CD14-positive monocyte (primary cell): ENCODE measurements at regions not wholly inside any gene's neighbourhood (a gene's known extent, or its start where the extent isn't known, plus 50 kb on each side); places are given as distances from the start of the nearest gene placed in this dataset.

Source experiments
- DNase-seq, 3 donors: peaks; one replicate each; pipeline ENCODE4 v3.0.0-alpha.2; 2011 to 2022
- H2AFZ ChIP-seq: 2 replicates; pipeline ENCODE4 v1.6.0; 2012; ENCODE audit warnings: mild to moderate bottlenecking, low read depth, low read length, inconsistent platforms; ENCODE audit not compliant: insufficient read depth, poor library complexity, severe bottlenecking
- H3K27ac ChIP-seq, 2 donors: 1 replicate in 1 of 2; 2 replicates in 1 of 2; pipeline ENCODE4 v1.5.1; 2012 to 2013; ENCODE audit warnings: low read length in 2 of 2, control low read depth in 1 of 2, inconsistent platforms in 1 of 2, low read depth in 1 of 2, mild to moderate bottlenecking in 1 of 2
- H3K27me3 ChIP-seq, 2 donors: one replicate each; pipeline versions ENCODE4 v1.6.0 to v1.6.1; 2011 to 2013; ENCODE audit warnings: low read length in 2 of 2; ENCODE audit not compliant: control insufficient read depth in 2 of 2, insufficient read depth in 2 of 2
- H3K36me3 ChIP-seq, 2 donors: replicated peaks in 1 of 2; 1 replicate in 1 of 2; 2 replicates in 1 of 2; pipeline versions ENCODE4 v1.5.1 to v1.6.1; 2012 to 2013; ENCODE audit warnings: low read length in 2 of 2, control low read depth in 1 of 2, inconsistent platforms in 1 of 2, mild to moderate bottlenecking in 1 of 2; ENCODE audit not compliant: insufficient read depth in 2 of 2, control insufficient read depth in 1 of 2
- H3K4me1 ChIP-seq, 2 donors: 1 replicate in 1 of 2; 2 replicates in 1 of 2; pipeline versions ENCODE4 v1.5.1 to v1.6.1; 2012 to 2013; ENCODE audit warnings: low read length in 2 of 2, control low read depth in 1 of 2, inconsistent platforms in 1 of 2, mild to moderate bottlenecking in 1 of 2, moderate library complexity in 1 of 2; ENCODE audit not compliant: insufficient read depth in 2 of 2, control insufficient read depth in 1 of 2
- H3K4me2 ChIP-seq: replicated peaks from 2 replicates; pipeline ENCODE3; 2012; ENCODE audit warnings: low read length, moderate library complexity, mild to moderate bottlenecking; ENCODE audit not compliant: poor library complexity, severe bottlenecking; ENCODE audit errors: extremely low read depth
- H3K4me3 ChIP-seq, 3 experiments: fragments of 200-600 bp in 1 of 3; sonication (generic) in 1 of 3; replicated peaks in 1 of 3; 1 replicate in 2 of 3; 2 replicates in 1 of 3; pipeline ENCODE4 v1.5.1; 2011 to 2013; ENCODE audit warnings: low read length in 3 of 3, mild to moderate bottlenecking in 3 of 3, control low read depth in 2 of 3, low read depth in 2 of 3, inconsistent platforms in 1 of 3, moderate library complexity in 1 of 3
- H3K79me2 ChIP-seq: 2 replicates; pipeline ENCODE4 v1.6.0; 2012; ENCODE audit warnings: mild to moderate bottlenecking, control low read depth, inconsistent platforms, low read length, moderate library complexity; ENCODE audit not compliant: insufficient read depth
- H3K9ac ChIP-seq: 2 replicates; pipeline ENCODE4 v1.6.0; 2017; ENCODE audit warnings: low read length, mild to moderate bottlenecking; ENCODE audit not compliant: insufficient read depth, poor library complexity, severe bottlenecking
- H3K9me3 ChIP-seq, 2 donors: replicated peaks in 1 of 2; 1 replicate in 1 of 2; 2 replicates in 1 of 2; pipeline versions ENCODE4 v1.5.1 to v1.6.1; 2012 to 2013; ENCODE audit warnings: low read length in 2 of 2, control low read depth in 1 of 2; ENCODE audit not compliant: control insufficient read depth in 1 of 2, insufficient read depth in 1 of 2
- H4K20me1 ChIP-seq: 2 replicates; pipeline ENCODE4 v1.6.0; 2012; ENCODE audit warnings: mild to moderate bottlenecking, low read length, control low read depth, moderate library complexity; ENCODE audit not compliant: insufficient read depth
- H3K27ac Mint-ChIP-seq, 7 donors: one replicate each; pipeline ENCODE4 v1.8.0; 2020; ENCODE audit warnings: mild to moderate bottlenecking in 7 of 7, mixed read lengths in 7 of 7, moderate library complexity in 6 of 7, inconsistent platforms in 2 of 7
- H3K27me3 Mint-ChIP-seq, 3 donors: one replicate each; pipeline ENCODE4 v1.8.0; 2021 to 2022; ENCODE audit warnings: low read depth in 3 of 3, mild to moderate bottlenecking in 3 of 3, mixed read lengths in 3 of 3, moderate library complexity in 3 of 3, inconsistent platforms in 1 of 3
- H3K36me3 Mint-ChIP-seq, 2 donors: one replicate each; pipeline ENCODE4 v1.8.0; 2020; ENCODE audit warnings: mixed read lengths in 2 of 2, inconsistent platforms in 1 of 2, mild to moderate bottlenecking in 1 of 2
- H3K4me1 Mint-ChIP-seq: one replicate; pipeline ENCODE4 v1.8.0; 2020; ENCODE audit warnings: mild to moderate bottlenecking, mixed read lengths
- H3K4me3 Mint-ChIP-seq, 2 donors: one replicate each; pipeline ENCODE4 v1.8.0; 2020; ENCODE audit warnings: mild to moderate bottlenecking in 2 of 2, mixed read lengths in 2 of 2, moderate library complexity in 1 of 2
- H3K9me3 Mint-ChIP-seq, 7 donors: one replicate each; pipeline ENCODE4 v1.8.0; 2020 to 2022; ENCODE audit warnings: mixed read lengths in 7 of 7, mild to moderate bottlenecking in 6 of 7, moderate library complexity in 6 of 7, inconsistent platforms in 2 of 7
- WGBS: methylation state at CpG from one replicate; pipeline ENCODE4 v1.1.5; 2013; ENCODE audit warnings: missing lambda C conversion rate; ENCODE audit not compliant: insufficient coverage; 5-methylcytosine and 5-hydroxymethylcytosine counted together
- intact Hi-C, 2 donors: fragments of 100-400 bp; cut with micrococcal nuclease; formaldehyde crosslinking; loops; one replicate each; pipeline versions ENCODE4 v1.15.0 to v1.15.1; 2023
- TF ChIP-seq, protein P1 (sequence below): fragments of 200-600 bp; IDR thresholded peaks from one replicate; pipeline ENCODE4 v1.8.0; 2022; ENCODE audit warnings: antibody characterized with exemption, mild to moderate bottlenecking

DNA sequence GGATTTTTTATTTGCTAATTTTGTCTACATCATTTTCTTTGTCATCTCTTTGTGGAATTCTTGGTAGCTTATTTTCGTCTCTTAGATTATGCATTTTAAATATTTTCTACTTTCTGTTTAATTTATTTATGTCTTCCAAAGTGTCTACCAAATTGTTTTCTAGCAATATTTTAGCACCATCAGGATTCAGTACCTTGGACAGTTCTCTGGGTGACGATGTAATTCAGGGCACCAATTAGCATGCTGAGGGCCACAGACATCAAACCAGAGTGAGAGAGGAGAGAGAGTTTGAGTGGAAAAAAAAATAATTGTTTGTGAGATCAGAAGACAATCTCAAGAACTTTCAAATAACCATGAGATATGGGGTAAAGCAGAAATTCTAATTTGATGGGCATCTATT lies 169.8 kb upstream of the CXADR start:
- intact Hi-C loops = no loop called here
- H3K27ac ChIP-seq = no peak overlapping the region

DNA sequence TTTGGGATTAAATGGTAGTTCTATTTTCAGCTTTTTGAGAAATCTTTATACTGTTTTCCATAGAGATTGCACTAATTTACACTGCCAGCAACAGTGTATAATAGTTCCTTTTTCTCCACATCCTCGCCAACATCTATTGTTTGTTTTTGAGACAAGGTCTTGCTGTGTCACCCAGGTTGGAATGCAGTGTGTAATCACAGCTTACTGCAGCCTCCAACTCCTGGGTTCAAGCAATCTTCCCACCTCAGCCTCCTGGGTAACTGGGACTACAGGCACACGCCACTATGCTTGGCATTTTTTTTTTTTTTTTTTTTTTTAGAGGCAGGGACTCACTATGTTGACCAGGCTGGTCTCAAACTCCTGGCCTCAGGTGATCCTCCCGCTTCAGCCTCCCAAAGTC lies 164.5 kb upstream of the CXADR start:
- H3K27me3 ChIP-seq = no peaks in the 10 kb centered on the region
- Mint-ChIP-seq H3K9me3 (peaks cover 8 to 29% (median 19%) of the 10 kb centered on the region in 7 donors), H3K36me3 (no peaks in the 10 kb centered on the region), H3K27ac (no peak overlapping the region), H3K4me3 (no peak overlapping the region), H3K4me1 (no peaks in the 10 kb centered on the region), H3K27me3 (no peaks in the 10 kb centered on the region)
- no peak for DNase-seq
- H3K4me2 ChIP-seq = no peak overlapping the region
- intact Hi-C loops = no loop called here
- no peaks in the 10 kb centered on the region for H3K36me3 ChIP-seq
- H3K9ac ChIP-seq = no peak overlapping the region
- TF ChIP-seq, protein P1, sequence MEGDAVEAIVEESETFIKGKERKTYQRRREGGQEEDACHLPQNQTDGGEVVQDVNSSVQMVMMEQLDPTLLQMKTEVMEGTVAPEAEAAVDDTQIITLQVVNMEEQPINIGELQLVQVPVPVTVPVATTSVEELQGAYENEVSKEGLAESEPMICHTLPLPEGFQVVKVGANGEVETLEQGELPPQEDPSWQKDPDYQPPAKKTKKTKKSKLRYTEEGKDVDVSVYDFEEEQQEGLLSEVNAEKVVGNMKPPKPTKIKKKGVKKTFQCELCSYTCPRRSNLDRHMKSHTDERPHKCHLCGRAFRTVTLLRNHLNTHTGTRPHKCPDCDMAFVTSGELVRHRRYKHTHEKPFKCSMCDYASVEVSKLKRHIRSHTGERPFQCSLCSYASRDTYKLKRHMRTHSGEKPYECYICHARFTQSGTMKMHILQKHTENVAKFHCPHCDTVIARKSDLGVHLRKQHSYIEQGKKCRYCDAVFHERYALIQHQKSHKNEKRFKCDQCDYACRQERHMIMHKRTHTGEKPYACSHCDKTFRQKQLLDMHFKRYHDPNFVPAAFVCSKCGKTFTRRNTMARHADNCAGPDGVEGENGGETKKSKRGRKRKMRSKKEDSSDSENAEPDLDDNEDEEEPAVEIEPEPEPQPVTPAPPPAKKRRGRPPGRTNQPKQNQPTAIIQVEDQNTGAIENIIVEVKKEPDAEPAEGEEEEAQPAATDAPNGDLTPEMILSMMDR = no peak
- H3K4me3 ChIP-seq = no peak overlapping the region
- H3K79me2 ChIP-seq = no peaks in the 10 kb centered on the region
- H3K4me1 ChIP-seq = no peaks in the 10 kb centered on the region
- 100% methylated on average over 1 of the region's 3 CpGs for WGBS
- H3K27ac ChIP-seq = no peak overlapping the region
- no peaks in the 10 kb centered on the region for H4K20me1 ChIP-seq
- H2AFZ ChIP-seq = no peak overlapping the region
- peaks cover 5 to 26% of the 10 kb centered on the region in 2 donors for H3K9me3 ChIP-seq

More for the DNA sequence above, 169.8 kb upstream of the CXADR start:
- Histone ChIP-seq H3K9ac (no peak overlapping the region), H3K36me3 (no peaks in the 10 kb centered on the region), H3K4me1 (no peaks in the 10 kb centered on the region), H3K27me3 (no peaks in the 10 kb centered on the region), H3K4me3 (no peak overlapping the region), H3K4me2 (no peak overlapping the region), H3K9me3 (peaks cover 16 to 19% of the 10 kb centered on the region in 2 donors), H3K79me2 (no peaks in the 10 kb centered on the region), H2AFZ (no peak overlapping the region), H4K20me1 (no peaks in the 10 kb centered on the region)
- DNase-seq = no peak
- Mint-ChIP-seq H3K27ac (no peak overlapping the region), H3K36me3 (no peaks in the 10 kb centered on the region), H3K27me3 (no peaks in the 10 kb centered on the region), H3K9me3 (peaks cover 3 to 18% (median 7%) of the 10 kb centered on the region in 7 donors), H3K4me3 (no peak overlapping the region), H3K4me1 (no peaks in the 10 kb centered on the region)
- no CpG with 5 or more reads among the region's 2 CpGs for WGBS
- TF ChIP-seq, protein P1 = no peak
